AG09309 (cell line): ENCODE measurements at regions not wholly inside any gene's neighbourhood (a gene's known extent, or its start where the extent isn't known, plus 50 kb on each side); places are given as distances from the start of the nearest gene placed in this dataset.
A peak's percentile ranks its signal among the peaks of the same experiment; 100 is the strongest.

Source experiments
- DNase-seq: peaks from one replicate; pipeline ENCODE4 v3.0.0-alpha.2; 2010; ENCODE audit warnings: low read depth
- H3K4me3 ChIP-seq: 2 replicates; pipeline ENCODE4 v1.5.1; 2011; ENCODE audit warnings: mild to moderate bottlenecking, low read depth, low read length, moderate library complexity; ENCODE audit not compliant: control insufficient read depth
- TF ChIP-seq, protein P1 (sequence below): IDR thresholded peaks from 2 replicates; pipeline ENCODE4 v1.5.1; 2011; ENCODE audit warnings: mild to moderate bottlenecking, low read depth, low read length, inconsistent platforms; ENCODE audit not compliant: insufficient read depth, control insufficient read depth; ENCODE audit errors: missing control alignments

DNA sequence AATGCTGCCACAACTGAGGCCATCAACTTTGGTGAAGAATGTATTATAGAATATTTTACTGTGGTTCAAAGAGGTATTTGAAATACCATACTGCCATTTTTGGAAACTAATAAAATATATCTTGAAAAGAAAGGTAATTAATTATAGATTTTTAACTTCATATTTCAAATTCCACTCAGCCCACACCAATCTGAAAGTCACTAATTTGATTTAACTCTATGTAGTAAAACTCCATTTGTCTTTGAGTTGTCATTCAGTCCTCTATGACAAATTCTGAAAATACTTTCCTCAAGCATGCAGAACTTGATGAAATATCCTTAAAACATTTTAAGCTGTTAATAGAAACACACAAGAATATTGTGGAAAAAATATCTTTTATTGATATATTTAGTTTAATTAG is 1196.7 kb upstream of the CITED2 start:
- H3K4me3 ChIP-seq = no peak overlapping the region
- TF ChIP-seq, protein P1, sequence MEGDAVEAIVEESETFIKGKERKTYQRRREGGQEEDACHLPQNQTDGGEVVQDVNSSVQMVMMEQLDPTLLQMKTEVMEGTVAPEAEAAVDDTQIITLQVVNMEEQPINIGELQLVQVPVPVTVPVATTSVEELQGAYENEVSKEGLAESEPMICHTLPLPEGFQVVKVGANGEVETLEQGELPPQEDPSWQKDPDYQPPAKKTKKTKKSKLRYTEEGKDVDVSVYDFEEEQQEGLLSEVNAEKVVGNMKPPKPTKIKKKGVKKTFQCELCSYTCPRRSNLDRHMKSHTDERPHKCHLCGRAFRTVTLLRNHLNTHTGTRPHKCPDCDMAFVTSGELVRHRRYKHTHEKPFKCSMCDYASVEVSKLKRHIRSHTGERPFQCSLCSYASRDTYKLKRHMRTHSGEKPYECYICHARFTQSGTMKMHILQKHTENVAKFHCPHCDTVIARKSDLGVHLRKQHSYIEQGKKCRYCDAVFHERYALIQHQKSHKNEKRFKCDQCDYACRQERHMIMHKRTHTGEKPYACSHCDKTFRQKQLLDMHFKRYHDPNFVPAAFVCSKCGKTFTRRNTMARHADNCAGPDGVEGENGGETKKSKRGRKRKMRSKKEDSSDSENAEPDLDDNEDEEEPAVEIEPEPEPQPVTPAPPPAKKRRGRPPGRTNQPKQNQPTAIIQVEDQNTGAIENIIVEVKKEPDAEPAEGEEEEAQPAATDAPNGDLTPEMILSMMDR = no peak
- peak; percentile 27 for DNase-seq

- no peak overlapping the region for H3K4me3 ChIP-seq
- TF ChIP-seq, protein P1 = no peak
- DNase-seq = no peak
These were observed 1193.0 kb upstream of the CITED2 start for GRCh38 chr6:140567466-140567865.

GRCh38 chr6:140566781-140567277 is 1192.4 kb upstream of the CITED2 start:
- TF ChIP-seq, protein P1 = no peak
- no peak for DNase-seq
- H3K4me3 ChIP-seq = no peak overlapping the region

DNA sequence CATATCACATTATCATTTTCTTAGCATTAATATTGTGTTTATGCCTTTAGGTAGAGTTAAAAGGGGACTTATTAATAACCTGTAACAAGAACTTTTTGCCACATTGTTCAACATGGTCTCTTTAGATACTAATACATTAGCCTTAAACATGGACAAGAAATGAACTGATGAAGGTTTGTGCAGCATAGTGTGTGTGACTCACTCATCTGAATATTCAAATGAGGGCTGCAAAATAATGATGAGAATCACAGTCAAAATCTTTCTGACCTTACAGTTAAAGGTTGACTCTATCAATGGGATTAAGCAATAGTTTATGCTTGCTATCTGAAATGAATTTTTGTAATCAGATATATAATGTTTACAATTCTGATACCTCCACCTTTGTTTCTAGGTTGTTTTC is 1189.3 kb upstream of the CITED2 start:
- TF ChIP-seq, protein P1 = no peak
- no peak for DNase-seq
- no peak overlapping the region for H3K4me3 ChIP-seq

DNA sequence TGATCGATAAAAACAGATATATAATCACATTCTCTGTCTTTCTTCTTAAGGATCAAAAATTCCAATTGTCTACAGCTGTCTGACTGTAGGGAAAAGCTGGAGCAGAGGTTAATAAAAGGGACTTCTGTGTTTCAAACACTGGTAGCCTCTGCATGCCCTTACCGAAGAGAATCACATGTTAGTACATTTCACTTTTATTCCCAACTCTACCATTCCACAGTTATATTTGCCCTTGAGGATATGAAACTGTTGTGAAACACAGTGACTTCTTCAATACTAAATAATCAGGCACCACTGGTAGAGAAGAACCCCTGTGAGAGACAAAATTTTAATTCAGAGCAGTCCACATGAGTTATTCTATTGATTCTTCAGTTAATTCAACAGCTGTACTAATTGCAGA is 1187.3 kb upstream of the CITED2 start:
- no peak for DNase-seq
- TF ChIP-seq, protein P1 = no peak
- no peak overlapping the region for H3K4me3 ChIP-seq

- no peak for DNase-seq
- no peak overlapping the region for H3K4me3 ChIP-seq
- TF ChIP-seq, protein P1 = no peak
These were observed 1186.2 kb upstream of the CITED2 start for GRCh38 chr6:140560671-140561070.

DNA sequence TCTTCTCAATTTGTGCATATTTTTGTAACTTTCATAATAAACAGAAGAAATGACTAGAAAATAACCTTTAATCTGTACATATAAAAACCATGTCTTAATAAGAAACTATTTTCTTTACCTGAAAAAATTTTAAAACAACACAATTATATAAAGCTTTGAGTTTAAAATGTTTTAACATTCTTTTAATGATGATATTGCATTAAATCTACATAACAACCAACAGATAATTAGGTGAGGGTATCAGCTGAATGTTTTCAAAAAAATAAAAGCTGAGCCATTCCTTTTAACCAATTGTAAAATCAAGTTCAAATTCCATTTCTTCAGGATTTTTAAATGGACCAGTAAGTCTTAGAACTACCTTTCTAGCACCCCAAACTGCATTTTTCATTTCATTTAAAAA is 1185.0 kb upstream of the CITED2 start:
- TF ChIP-seq, protein P1 = no peak
- H3K4me3 ChIP-seq = no peak overlapping the region
- no peak for DNase-seq
